Loucy (cell line): ENCODE measurements at regions not wholly inside any gene's neighbourhood (a gene's known extent, or its start where the extent isn't known, plus 50 kb on each side); places are given as distances from the start of the nearest gene placed in this dataset.

Source experiments
- H2AFZ ChIP-seq: fragments of 200-600 bp; sonication (generic); 2 replicates; pipeline ENCODE4 v1.6.0; 2016; ENCODE audit warnings: antibody characterized with exemption, mild to moderate bottlenecking, low read length, moderate library complexity
- H3F3A ChIP-seq: fragments of 200-600 bp; 2 replicates; pipeline ENCODE4 v1.6.0; 2016; ENCODE audit warnings: antibody characterized with exemption, low read depth, mild to moderate bottlenecking
- H3K27me3 ChIP-seq: fragments of 200-600 bp; sonication (generic); 2 replicates; pipeline ENCODE4 v1.6.1; 2014; ENCODE audit warnings: low read length, mild to moderate bottlenecking; ENCODE audit not compliant: insufficient read depth, poor library complexity, severe bottlenecking
- H3K36me3 ChIP-seq: fragments of 200-600 bp; sonication (generic); 2 replicates; pipeline ENCODE4 v1.6.1; 2016; ENCODE audit warnings: low read length; ENCODE audit not compliant: insufficient read depth
- H3K4me1 ChIP-seq: fragments of 200-600 bp; sonication (generic); 2 replicates; pipeline ENCODE4 v1.5.1; 2014; ENCODE audit warnings: low read length, mild to moderate bottlenecking; ENCODE audit not compliant: insufficient read depth, poor library complexity, severe bottlenecking
- H3K4me2 ChIP-seq: fragments of 200-600 bp; sonication (generic); 2 replicates; pipeline ENCODE4 v1.6.0; 2014; ENCODE audit warnings: antibody characterized with exemption, low read length, low read depth, mild to moderate bottlenecking; ENCODE audit not compliant: poor library complexity, severe bottlenecking
- H3K4me3 ChIP-seq: fragments of 200-600 bp; sonication (generic); 2 replicates; pipeline ENCODE4 v1.5.1; 2014; ENCODE audit warnings: low read length, mild to moderate bottlenecking, mixed read lengths; ENCODE audit not compliant: poor library complexity, severe bottlenecking
- H3K79me2 ChIP-seq: fragments of 200-600 bp; sonication (generic); 2 replicates; pipeline ENCODE4 v1.6.1; 2014; ENCODE audit warnings: low read length; ENCODE audit not compliant: insufficient read depth
- H3K9ac ChIP-seq: fragments of 200-600 bp; sonication (generic); 2 replicates; pipeline ENCODE4 v1.6.0; 2014; ENCODE audit warnings: mild to moderate bottlenecking, low read depth, low read length, moderate library complexity; ENCODE audit not compliant: poor library complexity, severe bottlenecking
- H3K9me2 ChIP-seq: fragments of 200-600 bp; sonication (generic); replicated peaks from 2 replicates; pipeline ENCODE4 v1.6.1; 2016; ENCODE audit warnings: low read depth, low read length, mixed read lengths
- H3K9me3 ChIP-seq: fragments of 200-600 bp; sonication (generic); 2 replicates; pipeline ENCODE4 v1.6.1; 2014; ENCODE audit warnings: mild to moderate bottlenecking, antibody characterized with exemption, low read length, low read depth; ENCODE audit not compliant: insufficient read depth
- H4K20me1 ChIP-seq: fragments of 200-600 bp; sonication (generic); 2 replicates; pipeline ENCODE4 v1.6.0; 2014; ENCODE audit warnings: antibody characterized with exemption, low read length, mild to moderate bottlenecking; ENCODE audit not compliant: insufficient read depth, poor library complexity, severe bottlenecking
- CTCF ChIP-seq: fragments of 200-600 bp; sonication (generic); conservative IDR thresholded peaks from 2 replicates; pipeline ENCODE4 v1.5.1; 2014; ENCODE audit warnings: mild to moderate bottlenecking, antibody characterized with exemption, low read length
- EZH2phosphoT487 ChIP-seq: fragments of 200-600 bp; IDR thresholded peaks from 2 replicates; pipeline ENCODE4 v1.6.1; 2018; ENCODE audit warnings: antibody characterized with exemption, mild to moderate bottlenecking, moderate library complexity, borderline replicate concordance

GRCh38 chr18:76307293-76307690 lies 187.8 kb downstream of the ZNF516 start:
- Histone ChIP-seq H3F3A (no peaks in the 10 kb centered on the region), H4K20me1 (no peaks in the 10 kb centered on the region), H2AFZ (no peak overlapping the region), H3K27me3 (no peaks in the 10 kb centered on the region), H3K9me3 (no peaks in the 10 kb centered on the region), H3K36me3 (no peaks in the 10 kb centered on the region), H3K9ac (no peak overlapping the region), H3K4me2 (no peak overlapping the region), H3K4me3 (no peak overlapping the region), H3K4me1 (no peaks in the 10 kb centered on the region), H3K79me2 (no peaks in the 10 kb centered on the region), H3K9me2 (no peaks in the 10 kb centered on the region)
- TF ChIP-seq CTCF, result no peak
- TF ChIP-seq EZH2phosphoT487, result no peak

DNA sequence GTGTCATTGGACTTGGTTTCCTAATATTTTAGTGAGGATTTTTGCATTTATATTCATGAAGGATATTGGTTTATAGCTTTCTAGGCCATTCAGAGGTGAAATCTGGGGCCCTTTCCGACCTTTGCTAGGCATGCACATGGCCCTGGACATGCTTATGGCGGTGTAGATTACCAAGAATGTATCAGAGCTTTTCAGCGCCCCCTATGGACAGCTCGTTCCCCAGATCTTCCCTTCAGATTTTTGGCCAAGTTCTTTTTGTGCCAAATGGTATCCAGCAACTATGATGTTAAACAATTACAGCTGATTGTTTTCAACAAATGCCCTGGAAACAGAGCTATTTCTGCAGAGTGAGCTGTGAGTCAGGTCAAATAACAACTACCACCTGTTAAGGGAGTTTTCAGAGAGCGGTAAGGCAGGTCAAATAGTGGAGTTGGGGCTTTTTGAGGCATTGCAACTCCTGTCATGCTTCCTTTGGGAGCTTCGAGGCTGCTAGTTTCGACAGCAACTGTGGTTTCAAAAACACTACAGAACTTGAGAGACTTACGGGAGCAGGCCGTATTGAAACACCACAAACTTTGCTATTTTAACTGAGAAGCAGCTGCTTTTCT lies 188.3 kb downstream of the ZNF516 start:
- Histone ChIP-seq H2AFZ (no peak overlapping the region), H4K20me1 (no peaks in the 10 kb centered on the region), H3K9me3 (no peaks in the 10 kb centered on the region), H3K4me2 (no peak overlapping the region), H3K27me3 (no peaks in the 10 kb centered on the region), H3K9ac (no peak overlapping the region), H3K4me1 (no peaks in the 10 kb centered on the region), H3K79me2 (no peaks in the 10 kb centered on the region), H3F3A (no peaks in the 10 kb centered on the region), H3K9me2 (no peaks in the 10 kb centered on the region), H3K36me3 (no peaks in the 10 kb centered on the region), H3K4me3 (no peak overlapping the region)
- TF ChIP-seq CTCF, result peak; percentile 48
- TF ChIP-seq EZH2phosphoT487, result no peak

DNA sequence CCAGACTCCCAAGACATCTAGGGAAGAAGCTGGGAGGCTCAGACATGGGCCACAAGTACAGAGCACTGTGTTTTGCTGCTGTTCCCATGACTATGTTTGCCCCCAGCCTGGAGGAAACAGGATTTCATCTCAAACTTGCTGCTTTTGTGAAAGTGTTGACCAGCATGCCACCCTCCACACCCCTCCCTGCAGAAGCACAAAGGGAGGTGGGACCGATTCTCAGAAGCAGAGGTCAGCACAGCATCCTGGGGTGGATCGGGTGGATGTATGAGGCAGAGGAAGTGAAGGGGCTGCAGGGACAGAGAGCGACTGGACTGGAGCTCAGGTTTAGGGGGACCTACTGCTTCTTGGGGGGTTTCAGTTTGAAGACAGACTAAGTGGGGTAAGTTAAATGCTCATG lies 209.2 kb downstream of the ZNF516 start:
- no peak overlapping the region for H3K9ac ChIP-seq
- no peaks in the 10 kb centered on the region for H3K79me2 ChIP-seq
- no peaks in the 10 kb centered on the region for H3K36me3 ChIP-seq
- H3F3A ChIP-seq, result no peaks in the 10 kb centered on the region
- H3K4me2 ChIP-seq, result no peak overlapping the region
- peaks cover 2% of the 10 kb centered on the region; the same call in 1 of the 2 replicates for H3K9me3 ChIP-seq
- no peak overlapping the region for H2AFZ ChIP-seq
- no peak overlapping the region for H3K4me3 ChIP-seq
- no peaks in the 10 kb centered on the region for H3K4me1 ChIP-seq
- TF ChIP-seq CTCF, result no peak
- no peak for TF ChIP-seq EZH2phosphoT487
- H3K27me3 ChIP-seq, result no peaks in the 10 kb centered on the region
- no peaks in the 10 kb centered on the region for H3K9me2 ChIP-seq
- no peaks in the 10 kb centered on the region for H4K20me1 ChIP-seq
